Endothelial cell of umbilical vein (primary cell): ENCODE measurements at regions not wholly inside any gene's neighbourhood (a gene's known extent, or its start where the extent isn't known, plus 50 kb on each side); places are given as distances from the start of the nearest gene placed in this dataset.

Source experiments
- BruUV-seq: library from RNA; stranded (reverse); fragments of 400-500 nt; replicated peaks from 2 replicates; lab custom pipeline; 2021; lab: Mats Ljungman, UMichigan
- CTCF ChIA-PET: fragments of 300-600, 350-600 bp; sonication (Branson Sonifier 250); formaldehyde crosslinking; loops from one replicate; lab custom pipeline; 2021; ENCODE audit warnings: antibody characterized with exemption, inconsistent platforms; lab: Charles Lee
- POLR2A ChIA-PET: fragments of 300-600, 350-600 bp; sonication (Branson Sonifier 250); formaldehyde crosslinking; loops from one replicate; lab custom pipeline; 2021; ENCODE audit warnings: antibody characterized with exemption, inconsistent platforms; lab: Charles Lee
- DNase-seq: peaks from one replicate; pipeline ENCODE4 v3.0.0-alpha.2; 2011; ENCODE audit warnings: low read depth, low spot score
- FAIRE-seq: peaks from 2 replicates; lab custom pipeline; 2011; peaks lifted over from hg19 to GRCh38; lab: Jason Lieb, UNC
- H2AFZ ChIP-seq: 2 replicates; pipeline ENCODE4 v1.6.0; 2012; ENCODE audit warnings: low read depth, low read length, control low read depth, inconsistent platforms
- H3K27ac ChIP-seq: 2 replicates; pipeline ENCODE4 v1.5.1; 2011; ENCODE audit warnings: low read depth, mild to moderate bottlenecking, control low read depth, low read length, moderate library complexity; ENCODE audit not compliant: insufficient read depth
- H3K27me3 ChIP-seq, 2 experiments: 2 replicates each; pipeline versions ENCODE4 v1.6.0 to v1.6.1; 2011; ENCODE audit warnings: low read length in 2 of 2, mixed read lengths in 1 of 2; ENCODE audit not compliant: control insufficient read depth in 2 of 2, insufficient read depth in 2 of 2
- H3K36me3 ChIP-seq, 2 experiments: 2 replicates in 1 of 2; 3 replicates in 1 of 2; pipeline ENCODE4 v1.5.1; 2011; ENCODE audit warnings: low read length in 2 of 2, mild to moderate bottlenecking in 1 of 2, moderate library complexity in 1 of 2; ENCODE audit not compliant: control insufficient read depth in 2 of 2, insufficient read depth in 2 of 2; ENCODE audit errors: extremely low read depth in 1 of 2
- H3K4me1 ChIP-seq: 3 replicates; pipeline ENCODE4 v1.5.1; 2011; ENCODE audit warnings: mild to moderate bottlenecking, low read length; ENCODE audit not compliant: control insufficient read depth, insufficient read depth; ENCODE audit errors: extremely low read depth
- H3K4me2 ChIP-seq: 2 replicates; pipeline ENCODE4 v1.6.1; 2011; ENCODE audit warnings: low read length, control low read depth, mixed read lengths; ENCODE audit not compliant: insufficient read depth
- H3K4me3 ChIP-seq, 3 experiments: fragments of 200-600 bp in 1 of 3; sonication (generic), shearing (Covaris generic) in 1 of 3; replicated peaks in 1 of 3; 2 replicates each; pipeline ENCODE4 v1.5.1; 2011 to 2016; ENCODE audit warnings: control low read depth in 3 of 3, low read length in 3 of 3, mild to moderate bottlenecking in 2 of 3, inconsistent platforms in 1 of 3, low read depth in 1 of 3, moderate library complexity in 1 of 3; ENCODE audit not compliant: insufficient read depth in 1 of 3
- H3K79me2 ChIP-seq: 2 replicates; pipeline ENCODE4 v1.6.0; 2012; ENCODE audit warnings: low read length, inconsistent platforms; ENCODE audit not compliant: control insufficient read depth, insufficient read depth
- H3K9ac ChIP-seq: replicated peaks from 2 replicates; pipeline ENCODE3; 2011; ENCODE audit warnings: low read length, control low read depth; ENCODE audit not compliant: insufficient read depth; ENCODE audit errors: extremely low read depth
- H3K9me1 ChIP-seq: replicated peaks from 3 replicates; pipeline ENCODE4 v1.6.0; 2011; ENCODE audit warnings: mild to moderate bottlenecking, low read length; ENCODE audit not compliant: control insufficient read depth, insufficient read depth; ENCODE audit errors: extremely low read depth
- H3K9me3 ChIP-seq: replicated peaks from 2 replicates; pipeline ENCODE4 v1.5.1; 2012; ENCODE audit warnings: low read length, inconsistent platforms; ENCODE audit not compliant: control insufficient read depth, insufficient read depth
- H4K20me1 ChIP-seq: replicated peaks from 2 replicates; pipeline ENCODE3; 2011; ENCODE audit warnings: mild to moderate bottlenecking, low read length; ENCODE audit not compliant: control insufficient read depth, insufficient read depth; ENCODE audit errors: extremely low read depth
- EZH2 ChIP-seq: IDR thresholded peaks from 2 replicates; pipeline ENCODE4 v1.6.1; 2012; ENCODE audit warnings: borderline replicate concordance, low read depth, mild to moderate bottlenecking, moderate library complexity, low read length, inconsistent platforms; ENCODE audit not compliant: severe bottlenecking
- FOS ChIP-seq: IDR thresholded peaks from 2 replicates; pipeline ENCODE4 v1.6.1; 2011; ENCODE audit warnings: mild to moderate bottlenecking, low read length, moderate library complexity, borderline replicate concordance; ENCODE audit not compliant: insufficient read depth
- GATA2 ChIP-seq: IDR thresholded peaks from 2 replicates; pipeline ENCODE4 v1.7.0; 2011; ENCODE audit warnings: low read depth, mild to moderate bottlenecking, moderate library complexity, mixed read lengths, low read length; ENCODE audit not compliant: insufficient read length, insufficient read depth
- JUN ChIP-seq: IDR thresholded peaks from 2 replicates; pipeline ENCODE4 v1.6.1; 2011; ENCODE audit warnings: borderline replicate concordance, low read depth; ENCODE audit not compliant: insufficient read length, insufficient read depth
- MYC ChIP-seq: IDR thresholded peaks from one replicate; pipeline ENCODE4 v1.6.1; 2011; ENCODE audit warnings: mild to moderate bottlenecking, low read depth, low read length
- POLR2A ChIP-seq: IDR thresholded peaks from 2 replicates; pipeline ENCODE4 v1.6.1; 2012; ENCODE audit warnings: low read depth, mild to moderate bottlenecking, control low read depth, low read length
- POLR2AphosphoS5 ChIP-seq: IDR thresholded peaks from 2 replicates; pipeline ENCODE4 v1.6.1; 2012; ENCODE audit warnings: low read depth, mild to moderate bottlenecking, control low read depth, low read length, moderate library complexity; ENCODE audit not compliant: insufficient read depth
- dilution Hi-C: fragments of 300-500 bp; cut with MboI; formaldehyde crosslinking; loops from one replicate; pipeline ENCODE4 v1.15.0; 2019; ENCODE audit warnings: low sequenced_read_pairs; ENCODE audit not compliant: extremely low pct_ligation_motif_present
- intact Hi-C: fragments of 100-400 bp; cut with micrococcal nuclease; formaldehyde crosslinking; loops from one replicate; pipeline ENCODE4 v1.10.0; 2022
- TF ChIP-seq, protein P1 (sequence below), 2 donors: IDR thresholded peaks; 1 replicate in 1 of 2; 2 replicates in 1 of 2; pipeline ENCODE4 v1.5.1; 2011; ENCODE audit warnings: low read length in 2 of 2, mild to moderate bottlenecking in 2 of 2, moderate library complexity in 2 of 2, control low read depth in 1 of 2, inconsistent platforms in 1 of 2, low read depth in 1 of 2; ENCODE audit not compliant: insufficient read depth in 1 of 2; ENCODE audit errors: extremely low read depth in 1 of 2
- TF ChIP-seq, protein P2 (sequence below): IDR thresholded peaks from 2 replicates; pipeline ENCODE4 v1.6.1; 2011; ENCODE audit not compliant: insufficient read depth, insufficient read length

DNA sequence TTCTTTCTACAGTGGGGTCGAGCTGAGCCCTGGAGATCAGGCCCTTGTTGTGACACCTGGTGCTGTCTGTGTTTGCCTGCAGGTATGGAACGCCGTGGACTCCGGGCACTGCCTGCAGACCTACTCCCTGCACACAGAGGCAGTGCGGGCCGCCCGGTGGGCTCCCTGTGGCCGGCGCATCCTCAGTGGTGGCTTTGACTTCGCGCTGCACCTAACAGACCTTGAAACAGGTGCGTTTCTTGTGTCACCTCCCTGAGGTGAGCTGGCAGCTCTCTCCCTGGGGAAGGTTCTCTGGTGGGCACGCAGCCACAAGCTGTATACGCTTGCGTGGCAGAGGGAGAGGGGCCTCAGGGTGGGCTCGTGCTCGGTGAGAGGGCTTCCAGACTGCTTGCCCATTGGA is 119.3 kb downstream of the BEGAIN start:
- Histone ChIP-seq H4K20me1 (no peaks in the 10 kb centered on the region), H3K9ac (no peak overlapping the region), H3K9me3 (no peaks in the 10 kb centered on the region), H3K79me2 (no peaks in the 10 kb centered on the region), H3K9me1 (no peaks in the 10 kb centered on the region), H3K36me3 (no peaks in the 10 kb centered on the region), H3K27me3 (no peaks in the 10 kb centered on the region), H3K4me2 (no peak overlapping the region), H3K4me3 (no peak overlapping the region), H3K4me1 (no peaks in the 10 kb centered on the region), H2AFZ (no peak overlapping the region), H3K27ac (no peak overlapping the region)
- ChIA-PET POLR2A (no interaction called here), CTCF (interaction anchor here (0.5 to 1.5 kb wide), 2 partner anchors 10 to 360 kb away, joined by 4 read pairs; no protein-coding TSS in a partner anchor)
- BruUV-seq: no TSS peak
- no peak for FAIRE-seq
- intact Hi-C loops: no loop called here
- dilution Hi-C loops: no loop called here
- no peak for DNase-seq
- no peak for TF ChIP-seq FOS
- TF ChIP-seq, protein P1, sequence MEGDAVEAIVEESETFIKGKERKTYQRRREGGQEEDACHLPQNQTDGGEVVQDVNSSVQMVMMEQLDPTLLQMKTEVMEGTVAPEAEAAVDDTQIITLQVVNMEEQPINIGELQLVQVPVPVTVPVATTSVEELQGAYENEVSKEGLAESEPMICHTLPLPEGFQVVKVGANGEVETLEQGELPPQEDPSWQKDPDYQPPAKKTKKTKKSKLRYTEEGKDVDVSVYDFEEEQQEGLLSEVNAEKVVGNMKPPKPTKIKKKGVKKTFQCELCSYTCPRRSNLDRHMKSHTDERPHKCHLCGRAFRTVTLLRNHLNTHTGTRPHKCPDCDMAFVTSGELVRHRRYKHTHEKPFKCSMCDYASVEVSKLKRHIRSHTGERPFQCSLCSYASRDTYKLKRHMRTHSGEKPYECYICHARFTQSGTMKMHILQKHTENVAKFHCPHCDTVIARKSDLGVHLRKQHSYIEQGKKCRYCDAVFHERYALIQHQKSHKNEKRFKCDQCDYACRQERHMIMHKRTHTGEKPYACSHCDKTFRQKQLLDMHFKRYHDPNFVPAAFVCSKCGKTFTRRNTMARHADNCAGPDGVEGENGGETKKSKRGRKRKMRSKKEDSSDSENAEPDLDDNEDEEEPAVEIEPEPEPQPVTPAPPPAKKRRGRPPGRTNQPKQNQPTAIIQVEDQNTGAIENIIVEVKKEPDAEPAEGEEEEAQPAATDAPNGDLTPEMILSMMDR (IDR thresholded peaks at IDR 0.05; ENCODE audit: extremely low read depth in 1 of 2, insufficient read depth in 1 of 2, low read depth in 1 of 2, low read length in 2 of 2): no peak
- TF ChIP-seq EZH2: no peak
- no peak for TF ChIP-seq GATA2
- TF ChIP-seq MYC: no peak
- TF ChIP-seq, protein P2, sequence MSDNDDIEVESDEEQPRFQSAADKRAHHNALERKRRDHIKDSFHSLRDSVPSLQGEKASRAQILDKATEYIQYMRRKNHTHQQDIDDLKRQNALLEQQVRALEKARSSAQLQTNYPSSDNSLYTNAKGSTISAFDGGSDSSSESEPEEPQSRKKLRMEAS: no peak
- no peak for TF ChIP-seq POLR2AphosphoS5
- TF ChIP-seq POLR2A: no peak
- no peak for TF ChIP-seq JUN
